Endodermal cell (in vitro differentiated cells): ENCODE measurements at regions not wholly inside any gene's neighbourhood (a gene's known extent, or its start where the extent isn't known, plus 50 kb on each side); places are given as distances from the start of the nearest gene placed in this dataset.

Experiments used
- DNase-seq: peaks from one replicate; pipeline ENCODE4 v3.0.0-alpha.2; 2017
- H3K27ac ChIP-seq: 2 replicates; pipeline ENCODE4 v1.5.1; 2013; ENCODE audit warnings: mild to moderate bottlenecking, low read depth, low read length, moderate library complexity
- H3K27me3 ChIP-seq: 2 replicates; pipeline ENCODE4 v1.6.1; 2013; ENCODE audit warnings: mild to moderate bottlenecking, low read length, moderate library complexity; ENCODE audit not compliant: insufficient read depth, control insufficient read depth, poor library complexity, severe bottlenecking
- H3K36me3 ChIP-seq: 2 replicates; pipeline ENCODE4 v1.7.0; 2013; ENCODE audit warnings: mild to moderate bottlenecking, low read length, moderate library complexity; ENCODE audit not compliant: control insufficient read depth, insufficient read depth
- H3K4me1 ChIP-seq: one replicate; pipeline ENCODE4 v1.7.0; 2013; ENCODE audit warnings: low read length; ENCODE audit not compliant: control insufficient read depth, insufficient read depth
- H3K4me3 ChIP-seq: 2 replicates; pipeline ENCODE4 v1.5.1; 2013; ENCODE audit warnings: mild to moderate bottlenecking, low read length, moderate library complexity
- H3K9ac ChIP-seq: 2 replicates; pipeline ENCODE4 v1.6.1; 2013; ENCODE audit warnings: mild to moderate bottlenecking, low read length, moderate library complexity; ENCODE audit not compliant: poor library complexity, severe bottlenecking; ENCODE audit errors: extremely low read depth
- H3K9me3 ChIP-seq: 2 replicates; pipeline ENCODE4 v1.6.1; 2013; ENCODE audit warnings: mild to moderate bottlenecking, low read length, moderate library complexity; ENCODE audit not compliant: control insufficient read depth
- H3K27ac Mint-ChIP-seq: 2 replicates; pipeline ENCODE4 v1.8.0; 2020; ENCODE audit warnings: mixed read lengths
- H3K27me3 Mint-ChIP-seq: 2 replicates; pipeline ENCODE4 v1.8.0; 2021; ENCODE audit warnings: mild to moderate bottlenecking, mixed read lengths; ENCODE audit not compliant: insufficient read depth
- H3K36me3 Mint-ChIP-seq: 2 replicates; pipeline ENCODE4 v1.8.0; 2020; ENCODE audit warnings: low read depth, mixed read lengths
- H3K4me1 Mint-ChIP-seq: 2 replicates; pipeline ENCODE4 v1.8.0; 2020; ENCODE audit warnings: mixed read lengths
- H3K4me3 Mint-ChIP-seq: 2 replicates; pipeline ENCODE4 v1.8.0; 2020; ENCODE audit warnings: mild to moderate bottlenecking, moderate library complexity, mixed read lengths
- H3K9me3 Mint-ChIP-seq: 2 replicates; pipeline ENCODE4 v1.8.0; 2020; ENCODE audit warnings: mild to moderate bottlenecking, mixed read lengths
- WGBS, 2 experiments: methylation state at CpG; one replicate each; pipeline versions ENCODE4 v1.1.5 to v1.1.7; 2013; ENCODE audit warnings: missing lambda C conversion rate in 2 of 2, mixed read lengths in 1 of 2; ENCODE audit not compliant: insufficient coverage in 1 of 2, insufficient read length in 1 of 2; 5-methylcytosine and 5-hydroxymethylcytosine counted together
- TF ChIP-seq, protein P1 (sequence below): fragments of 200-600 bp; sonication (generic); conservative IDR thresholded peaks from 2 replicates; pipeline ENCODE4 v1.5.0; 2021; ENCODE audit warnings: antibody characterized with exemption, mild to moderate bottlenecking

DNA sequence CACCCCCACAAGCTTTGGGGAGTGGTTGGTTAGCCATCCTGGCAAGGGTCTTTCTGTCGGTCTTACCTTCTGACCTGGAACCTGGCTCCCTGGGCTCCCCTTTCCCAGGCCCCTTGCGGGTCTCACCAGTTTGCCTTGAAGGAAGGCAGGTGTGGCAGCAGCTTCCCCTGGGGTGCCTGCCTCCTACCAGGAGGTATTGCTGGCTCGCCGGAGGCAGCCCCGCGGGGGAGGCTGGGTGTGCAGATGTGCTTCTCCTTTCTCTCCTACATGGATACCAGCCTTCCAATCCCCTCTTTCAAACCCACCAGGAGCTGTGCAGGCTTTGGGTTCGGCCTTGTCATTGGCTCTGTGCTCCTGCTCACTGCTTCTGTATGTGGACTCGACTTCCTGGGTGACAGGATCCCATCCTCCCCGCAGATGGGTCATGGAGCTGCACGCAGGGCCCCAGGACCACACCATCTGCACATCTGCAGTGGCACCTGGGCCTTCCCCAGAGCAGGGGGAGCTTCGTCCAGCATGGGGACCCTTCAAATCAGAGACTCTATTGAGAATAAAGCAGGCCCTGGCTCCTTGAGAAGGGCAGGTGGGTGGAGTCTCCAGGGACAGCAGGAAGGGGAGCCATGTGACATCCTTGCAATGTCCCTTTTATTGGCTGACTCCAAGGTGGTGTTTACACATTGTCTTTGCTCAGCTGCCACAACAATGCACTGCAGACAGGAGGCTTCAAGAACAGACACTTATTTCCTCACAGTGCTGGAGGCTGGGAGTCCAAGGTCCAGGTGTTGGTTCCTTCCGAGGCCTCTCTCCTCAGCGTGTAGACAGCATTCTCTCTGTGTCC is 592.0 kb downstream of the BRD1 start:
- Histone ChIP-seq H3K36me3 (no peaks in the 10 kb centered on the region), H3K4me1 (peaks cover 12% of the 10 kb centered on the region), H3K4me3 (no peak overlapping the region), H3K9ac (no peak overlapping the region), H3K27ac (no peak overlapping the region), H3K27me3 (no peaks in the 10 kb centered on the region), H3K9me3 (no peaks in the 10 kb centered on the region)
- no peaks in the 10 kb centered on the region for H3K9me3 Mint-ChIP-seq
- no peaks in the 10 kb centered on the region for H3K27me3 Mint-ChIP-seq
- no peak overlapping the region for H3K4me3 Mint-ChIP-seq
- H3K4me1 Mint-ChIP-seq = peaks cover 11% of the 10 kb centered on the region
- WGBS, 2 experiments = 73 to 100% methylated on average over 2 to 13 of the region's 13 CpGs
- peak overlapping the region; percentile 52 for H3K27ac Mint-ChIP-seq
- H3K36me3 Mint-ChIP-seq = no peaks in the 10 kb centered on the region
- peak; percentile 71 for DNase-seq
- TF ChIP-seq, protein P1, sequence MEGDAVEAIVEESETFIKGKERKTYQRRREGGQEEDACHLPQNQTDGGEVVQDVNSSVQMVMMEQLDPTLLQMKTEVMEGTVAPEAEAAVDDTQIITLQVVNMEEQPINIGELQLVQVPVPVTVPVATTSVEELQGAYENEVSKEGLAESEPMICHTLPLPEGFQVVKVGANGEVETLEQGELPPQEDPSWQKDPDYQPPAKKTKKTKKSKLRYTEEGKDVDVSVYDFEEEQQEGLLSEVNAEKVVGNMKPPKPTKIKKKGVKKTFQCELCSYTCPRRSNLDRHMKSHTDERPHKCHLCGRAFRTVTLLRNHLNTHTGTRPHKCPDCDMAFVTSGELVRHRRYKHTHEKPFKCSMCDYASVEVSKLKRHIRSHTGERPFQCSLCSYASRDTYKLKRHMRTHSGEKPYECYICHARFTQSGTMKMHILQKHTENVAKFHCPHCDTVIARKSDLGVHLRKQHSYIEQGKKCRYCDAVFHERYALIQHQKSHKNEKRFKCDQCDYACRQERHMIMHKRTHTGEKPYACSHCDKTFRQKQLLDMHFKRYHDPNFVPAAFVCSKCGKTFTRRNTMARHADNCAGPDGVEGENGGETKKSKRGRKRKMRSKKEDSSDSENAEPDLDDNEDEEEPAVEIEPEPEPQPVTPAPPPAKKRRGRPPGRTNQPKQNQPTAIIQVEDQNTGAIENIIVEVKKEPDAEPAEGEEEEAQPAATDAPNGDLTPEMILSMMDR = no peak

DNA sequence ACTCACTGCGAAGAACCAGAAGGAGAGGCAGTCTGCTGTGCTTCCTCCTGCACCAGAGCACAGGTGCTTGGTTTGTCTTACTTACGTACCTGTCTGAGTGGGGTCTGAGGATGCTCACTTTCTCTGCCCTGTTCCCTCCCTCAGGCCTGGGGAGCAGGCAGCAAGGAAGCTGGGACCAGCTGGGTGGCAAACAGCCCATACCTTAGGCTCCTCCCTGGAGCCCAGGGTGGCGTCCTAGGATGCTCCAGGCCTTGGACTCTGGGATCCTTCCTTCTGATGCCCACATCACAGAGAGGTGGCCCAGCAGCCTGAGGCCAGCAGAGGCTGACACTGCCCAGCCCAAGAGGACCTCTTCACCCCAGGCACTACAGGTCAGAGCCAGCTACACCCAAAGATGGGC is 593.2 kb downstream of the BRD1 start:
- H3K27me3 ChIP-seq = no peaks in the 10 kb centered on the region
- TF ChIP-seq, protein P1 = no peak
- no peaks in the 10 kb centered on the region for H3K9me3 ChIP-seq
- H3K4me3 ChIP-seq = no peak overlapping the region
- H3K9ac ChIP-seq = no peak overlapping the region
- no peak for DNase-seq
- no peaks in the 10 kb centered on the region for H3K36me3 ChIP-seq
- H3K27ac Mint-ChIP-seq = no peak overlapping the region
- H3K27ac ChIP-seq = no peak overlapping the region
- WGBS, 2 experiments = 88 to 93% methylated on average over 2 to 3 of the region's 3 CpGs
- no peaks in the 10 kb centered on the region for H3K36me3 Mint-ChIP-seq
- H3K27me3 Mint-ChIP-seq = peaks cover 2% of the 10 kb centered on the region
- H3K4me1 Mint-ChIP-seq = peaks cover 11% of the 10 kb centered on the region
- H3K4me1 ChIP-seq = peaks cover 12% of the 10 kb centered on the region
- H3K4me3 Mint-ChIP-seq = no peak overlapping the region
- no peaks in the 10 kb centered on the region for H3K9me3 Mint-ChIP-seq

DNA sequence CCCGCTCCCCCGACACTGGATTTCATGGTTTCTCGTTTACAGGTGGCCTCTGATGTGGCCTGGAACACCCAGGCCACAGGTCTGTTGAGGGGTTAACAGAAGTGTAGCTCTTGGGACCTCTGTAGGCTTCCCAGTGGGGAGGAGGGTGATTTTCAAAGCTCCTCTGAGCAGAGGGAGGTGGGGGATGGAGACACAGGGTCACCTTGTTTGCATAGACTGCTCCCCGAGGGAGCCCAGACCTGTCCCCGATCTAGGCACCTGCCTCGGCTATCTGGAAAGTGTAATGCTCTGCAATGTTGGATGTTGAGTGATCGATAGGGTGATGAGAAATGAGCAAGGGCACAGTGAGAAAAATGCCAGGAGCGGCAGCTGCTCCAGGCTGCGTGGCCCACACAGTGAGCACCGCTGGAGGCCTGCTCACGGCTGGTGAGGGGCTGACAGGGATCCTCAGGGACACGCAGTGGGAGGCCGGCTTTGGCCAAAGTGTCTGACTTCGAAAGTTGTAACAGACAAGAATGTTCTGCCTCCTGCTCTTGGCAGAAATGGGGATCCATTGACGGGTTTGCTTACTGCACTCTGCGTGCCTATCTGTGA is 594.1 kb downstream of the BRD1 start:
- H3K9ac ChIP-seq = no peak overlapping the region
- 82 to 88% methylated on average over 15 to 16 of the region's 16 CpGs for WGBS, 2 experiments
- H3K4me1 ChIP-seq = peaks cover 12% of the 10 kb centered on the region
- H3K4me3 ChIP-seq = no peak overlapping the region
- no peaks in the 10 kb centered on the region for H3K36me3 ChIP-seq
- Mint-ChIP-seq H3K36me3 (no peaks in the 10 kb centered on the region), H3K27me3 (peaks cover 7% of the 10 kb centered on the region), H3K4me1 (peaks cover 11% of the 10 kb centered on the region), H3K27ac (no peak overlapping the region), H3K9me3 (no peaks in the 10 kb centered on the region), H3K4me3 (no peak overlapping the region)
- no peaks in the 10 kb centered on the region for H3K9me3 ChIP-seq
- TF ChIP-seq, protein P1 = no peak
- no peak overlapping the region for H3K27ac ChIP-seq
- H3K27me3 ChIP-seq = no peaks in the 10 kb centered on the region
- DNase-seq = no peak
